ENCODE measurements at regions not wholly inside any gene's neighbourhood (a gene's known extent, or its start where the extent isn't known, plus 50 kb on each side); places are given as distances from the start of the nearest gene placed in this dataset.
"Not testable (repeated sequence)": the region's sequence is repeated elsewhere in the genome, so short reads cannot be mapped to it uniquely, and the experiment has no call there.

DNA sequence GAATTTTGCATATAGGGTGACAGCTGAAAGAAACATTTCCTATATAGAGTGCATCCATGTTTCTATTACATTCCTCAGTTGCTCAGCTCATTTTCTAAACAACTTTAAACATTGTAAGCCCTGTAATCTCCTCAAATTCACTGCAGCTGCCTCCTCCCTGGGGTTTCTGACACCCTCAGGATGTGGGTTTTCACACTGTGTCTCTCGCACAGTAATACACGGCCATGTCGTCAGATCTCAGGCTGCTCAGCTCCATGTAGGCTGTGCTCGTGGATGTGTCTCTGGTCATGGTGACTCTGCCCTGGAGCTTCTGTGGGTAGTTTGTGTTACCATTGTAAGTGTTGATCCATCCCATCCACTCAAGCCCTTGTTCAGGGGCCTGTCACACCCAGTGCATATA, 569.0 kb downstream of the GOLGA6L6 start:
- TF ChIP-seq, protein P1, sequence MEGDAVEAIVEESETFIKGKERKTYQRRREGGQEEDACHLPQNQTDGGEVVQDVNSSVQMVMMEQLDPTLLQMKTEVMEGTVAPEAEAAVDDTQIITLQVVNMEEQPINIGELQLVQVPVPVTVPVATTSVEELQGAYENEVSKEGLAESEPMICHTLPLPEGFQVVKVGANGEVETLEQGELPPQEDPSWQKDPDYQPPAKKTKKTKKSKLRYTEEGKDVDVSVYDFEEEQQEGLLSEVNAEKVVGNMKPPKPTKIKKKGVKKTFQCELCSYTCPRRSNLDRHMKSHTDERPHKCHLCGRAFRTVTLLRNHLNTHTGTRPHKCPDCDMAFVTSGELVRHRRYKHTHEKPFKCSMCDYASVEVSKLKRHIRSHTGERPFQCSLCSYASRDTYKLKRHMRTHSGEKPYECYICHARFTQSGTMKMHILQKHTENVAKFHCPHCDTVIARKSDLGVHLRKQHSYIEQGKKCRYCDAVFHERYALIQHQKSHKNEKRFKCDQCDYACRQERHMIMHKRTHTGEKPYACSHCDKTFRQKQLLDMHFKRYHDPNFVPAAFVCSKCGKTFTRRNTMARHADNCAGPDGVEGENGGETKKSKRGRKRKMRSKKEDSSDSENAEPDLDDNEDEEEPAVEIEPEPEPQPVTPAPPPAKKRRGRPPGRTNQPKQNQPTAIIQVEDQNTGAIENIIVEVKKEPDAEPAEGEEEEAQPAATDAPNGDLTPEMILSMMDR (conservative IDR thresholded peaks at IDR 0.05; ENCODE audit: low read length) = not testable (repeated sequence)
- TF ChIP-seq EZH2phosphoT487 (IDR thresholded peaks at IDR 0.05; ENCODE audit: borderline replicate concordance, low read depth, low read length) = not testable (repeated sequence)
